ENCODE measurements at regions not wholly inside any gene's neighbourhood (a gene's known extent, or its start where the extent isn't known, plus 50 kb on each side); places are given as distances from the start of the nearest gene placed in this dataset.

DNA sequence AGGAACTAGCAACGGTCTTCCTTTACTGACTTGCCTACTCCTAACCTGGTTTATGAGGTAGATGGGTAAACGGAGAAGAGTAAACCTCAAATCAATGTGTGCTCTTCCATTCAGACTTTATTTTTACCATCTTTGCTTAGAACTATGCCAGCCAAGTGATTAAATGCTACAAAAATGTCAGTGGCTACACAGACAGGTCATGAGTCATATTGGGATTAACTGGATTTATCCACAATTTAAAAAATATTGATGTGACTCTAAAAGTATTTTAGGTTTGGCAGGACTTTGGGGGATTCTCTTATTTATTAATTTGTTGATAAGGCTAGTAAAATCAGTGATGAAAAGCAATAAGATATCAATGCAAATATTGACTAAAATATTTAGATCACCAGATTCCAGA is 275.0 kb downstream of the PLK2 start:
- TF ChIP-seq POLR2A (IDR thresholded peaks at IDR 0.05) (no peak), POLR2AphosphoS5 (IDR thresholded peaks at IDR 0.05) (no peak)
- TF ChIP-seq, protein P1, sequence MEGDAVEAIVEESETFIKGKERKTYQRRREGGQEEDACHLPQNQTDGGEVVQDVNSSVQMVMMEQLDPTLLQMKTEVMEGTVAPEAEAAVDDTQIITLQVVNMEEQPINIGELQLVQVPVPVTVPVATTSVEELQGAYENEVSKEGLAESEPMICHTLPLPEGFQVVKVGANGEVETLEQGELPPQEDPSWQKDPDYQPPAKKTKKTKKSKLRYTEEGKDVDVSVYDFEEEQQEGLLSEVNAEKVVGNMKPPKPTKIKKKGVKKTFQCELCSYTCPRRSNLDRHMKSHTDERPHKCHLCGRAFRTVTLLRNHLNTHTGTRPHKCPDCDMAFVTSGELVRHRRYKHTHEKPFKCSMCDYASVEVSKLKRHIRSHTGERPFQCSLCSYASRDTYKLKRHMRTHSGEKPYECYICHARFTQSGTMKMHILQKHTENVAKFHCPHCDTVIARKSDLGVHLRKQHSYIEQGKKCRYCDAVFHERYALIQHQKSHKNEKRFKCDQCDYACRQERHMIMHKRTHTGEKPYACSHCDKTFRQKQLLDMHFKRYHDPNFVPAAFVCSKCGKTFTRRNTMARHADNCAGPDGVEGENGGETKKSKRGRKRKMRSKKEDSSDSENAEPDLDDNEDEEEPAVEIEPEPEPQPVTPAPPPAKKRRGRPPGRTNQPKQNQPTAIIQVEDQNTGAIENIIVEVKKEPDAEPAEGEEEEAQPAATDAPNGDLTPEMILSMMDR (IDR thresholded peaks at IDR 0.05) = no peak
